ENCODE measurements at regions not wholly inside any gene's neighbourhood (a gene's known extent, or its start where the extent isn't known, plus 50 kb on each side); places are given as distances from the start of the nearest gene placed in this dataset.

DNA sequence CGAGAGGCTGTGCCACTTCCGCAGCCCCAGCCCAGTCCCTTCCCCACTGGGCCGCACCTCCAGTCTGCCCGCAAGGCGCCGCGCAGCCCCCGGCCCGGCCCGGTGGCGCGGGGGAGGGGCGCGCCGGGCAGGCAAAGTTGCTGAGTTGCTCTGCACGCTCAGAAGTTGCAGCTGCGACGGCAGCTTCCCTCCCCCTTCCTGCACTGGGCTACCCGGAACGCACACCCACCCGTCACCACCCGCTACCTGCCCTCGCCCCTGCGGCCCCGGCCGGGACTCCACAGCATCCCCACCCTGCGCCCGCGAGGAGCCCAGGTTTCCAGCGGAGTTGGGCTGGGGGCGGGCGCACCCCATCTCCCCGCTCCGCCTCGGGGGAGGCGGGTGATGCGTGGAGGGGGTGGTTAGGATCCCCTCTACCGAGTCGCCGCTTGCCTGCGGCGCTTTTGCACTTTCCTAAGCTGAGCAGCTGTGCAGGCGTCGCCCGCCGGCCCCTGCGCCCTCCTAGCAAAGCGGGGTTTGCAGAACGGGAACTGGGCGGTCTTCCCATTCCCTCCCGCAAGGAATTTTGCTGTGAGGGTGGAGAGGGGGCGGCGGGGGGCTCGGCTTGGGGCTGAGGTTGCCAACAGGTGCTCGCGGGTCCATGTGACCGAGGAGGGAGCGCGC, 55.9 kb upstream of the RREB1 start:
- TF ChIP-seq, protein P1, sequence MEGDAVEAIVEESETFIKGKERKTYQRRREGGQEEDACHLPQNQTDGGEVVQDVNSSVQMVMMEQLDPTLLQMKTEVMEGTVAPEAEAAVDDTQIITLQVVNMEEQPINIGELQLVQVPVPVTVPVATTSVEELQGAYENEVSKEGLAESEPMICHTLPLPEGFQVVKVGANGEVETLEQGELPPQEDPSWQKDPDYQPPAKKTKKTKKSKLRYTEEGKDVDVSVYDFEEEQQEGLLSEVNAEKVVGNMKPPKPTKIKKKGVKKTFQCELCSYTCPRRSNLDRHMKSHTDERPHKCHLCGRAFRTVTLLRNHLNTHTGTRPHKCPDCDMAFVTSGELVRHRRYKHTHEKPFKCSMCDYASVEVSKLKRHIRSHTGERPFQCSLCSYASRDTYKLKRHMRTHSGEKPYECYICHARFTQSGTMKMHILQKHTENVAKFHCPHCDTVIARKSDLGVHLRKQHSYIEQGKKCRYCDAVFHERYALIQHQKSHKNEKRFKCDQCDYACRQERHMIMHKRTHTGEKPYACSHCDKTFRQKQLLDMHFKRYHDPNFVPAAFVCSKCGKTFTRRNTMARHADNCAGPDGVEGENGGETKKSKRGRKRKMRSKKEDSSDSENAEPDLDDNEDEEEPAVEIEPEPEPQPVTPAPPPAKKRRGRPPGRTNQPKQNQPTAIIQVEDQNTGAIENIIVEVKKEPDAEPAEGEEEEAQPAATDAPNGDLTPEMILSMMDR (IDR thresholded peaks at IDR 0.05; ENCODE audit: low read length, missing control alignments): no peak
- peak overlapping the region; percentile 45 for H3K4me3 ChIP-seq (replicated peaks; ENCODE audit: low read depth, low read length)
- peak; percentile 21 for DNase-seq (ENCODE audit: low read depth)

- TF ChIP-seq, protein P1 (IDR thresholded peaks at IDR 0.05; ENCODE audit: low read length, missing control alignments): no peak
- peak; percentile 65 for DNase-seq (ENCODE audit: low read depth)
- no peak overlapping the region for H3K4me3 ChIP-seq (replicated peaks; ENCODE audit: low read depth, low read length)
Measured at GRCh38 chr6:7052443-7053011, 55.2 kb upstream of the RREB1 start.

DNA sequence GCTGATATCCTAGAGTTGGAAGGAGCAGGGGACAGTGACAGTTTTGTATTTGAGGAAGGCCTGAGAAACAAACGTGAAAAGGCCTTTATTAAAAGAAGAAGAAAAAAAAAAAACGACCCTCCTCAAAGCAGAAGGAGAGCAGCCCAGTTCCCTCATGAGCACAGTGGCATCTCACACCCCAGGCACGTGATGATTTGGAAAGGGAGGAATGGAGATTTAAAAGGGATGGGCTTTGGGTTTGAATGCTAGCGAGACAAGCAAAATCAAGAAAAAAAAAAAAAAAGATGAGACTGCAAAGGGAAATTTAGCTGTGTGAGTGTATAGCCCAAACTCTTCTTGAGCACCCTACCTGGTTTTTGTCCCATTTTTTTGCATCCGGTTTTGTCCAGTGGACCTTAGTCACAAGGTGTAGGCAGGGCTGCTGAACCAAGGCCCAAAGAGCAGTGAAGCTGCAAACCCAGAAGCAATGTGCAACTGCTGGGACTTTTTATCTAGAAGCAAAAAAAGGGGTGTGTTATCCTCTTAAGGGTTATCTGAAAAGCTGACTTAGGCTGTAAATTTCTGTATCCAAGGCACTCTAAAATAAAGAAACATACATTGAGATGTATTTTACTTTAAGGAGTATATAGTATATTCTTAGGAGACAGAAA, 54.5 kb upstream of the RREB1 start:
- no peak for DNase-seq (ENCODE audit: low read depth)
- TF ChIP-seq, protein P1 (IDR thresholded peaks at IDR 0.05; ENCODE audit: low read length, missing control alignments): no peak
- H3K4me3 ChIP-seq (replicated peaks; ENCODE audit: low read depth, low read length): no peak overlapping the region

Data from fibroblast of pulmonary artery (primary cell).